Adrenal gland (tissue), 9 donors: ENCODE measurements at regions not wholly inside any gene's neighbourhood (a gene's known extent, or its start where the extent isn't known, plus 50 kb on each side); places are given as distances from the start of the nearest gene placed in this dataset.

Source experiments
- DNase-seq, 7 donors: peaks; one replicate each; pipeline ENCODE4 v3.0.0-alpha.2; 2019 to 2020
- H3K27ac ChIP-seq, 5 donors: fragments of 200-600 bp; sonication (generic) in 4 of 5; 1 replicate in 3 of 5; 2 replicates in 2 of 5; pipeline versions ENCODE4 v1.5.1 to v1.8.0; 2016 to 2020; ENCODE audit warnings: mild to moderate bottlenecking in 1 of 5
- H3K27me3 ChIP-seq: fragments of 200-600 bp; 2 replicates; pipeline ENCODE4 v1.8.0; 2021
- H3K36me3 ChIP-seq, 2 donors: fragments of 200-600 bp; replicated peaks in 1 of 2; 1 replicate in 1 of 2; 2 replicates in 1 of 2; pipeline versions ENCODE4 v1.5.1 to v1.8.0; 2018 to 2022
- H3K4me1 ChIP-seq, 2 donors: fragments of 200-600 bp; replicated peaks in 1 of 2; 1 replicate in 1 of 2; 2 replicates in 1 of 2; pipeline versions ENCODE4 v1.5.1 to v1.8.0; 2018 to 2021
- H3K4me3 ChIP-seq, 4 donors: fragments of 200-600 bp; sonication (generic) in 3 of 4; one replicate each; pipeline ENCODE4 v1.5.1; 2016 to 2018
- H3K9me3 ChIP-seq, 3 donors: fragments of 200-600 bp; sonication (generic) in 1 of 3; replicated peaks in 1 of 3; 1 replicate in 2 of 3; 2 replicates in 1 of 3; pipeline versions ENCODE4 v1.5.1 to v1.8.0; 2016 to 2021
- CTCF ChIP-seq, 6 experiments: fragments of 450-650 bp in 4 of 6; fragments of 200-600 bp in 2 of 6; sonication (generic) in 1 of 6; IDR thresholded peaks; 1 replicate in 5 of 6; 2 replicates in 1 of 6; pipeline versions ENCODE4 v1.5.1 to v1.8.0; 2016 to 2021; ENCODE audit warnings: antibody characterized with exemption in 6 of 6, mild to moderate bottlenecking in 2 of 6, moderate library complexity in 1 of 6
- POLR2A ChIP-seq, 2 donors: fragments of 450-650 bp; IDR thresholded peaks; one replicate each; pipeline ENCODE4 v1.6.1; 2017; ENCODE audit warnings: antibody characterized with exemption in 2 of 2, mild to moderate bottlenecking in 2 of 2, moderate library complexity in 1 of 2
- WGBS, 4 donors: extraction: QIAGEN DNeasy Blood & Tissue Kit in 2 of 4; methylation state at CpG; one replicate each; pipeline versions ENCODE4 v1.1.5 to v1.1.7; 2013 to 2017; 5-methylcytosine and 5-hydroxymethylcytosine counted together
- intact Hi-C, 2 donors: fragments of 100-400 bp; cut with DNase I; formaldehyde crosslinking; loops; one replicate each; pipeline versions ENCODE4 v1.14.1 to v1.15.0; 2022 to 2023
- donor health status: healthy with polysubstance abuse.
- donor health status: Bipolar disorder and iron deficiency.
- donor health status: DM: yes; HTN: yes; CAD: no.
- donor health status: DM: no; HTN: no; CAD: no.
- donor health status: DM: no; HTN: no; CAD: no.

DNA sequence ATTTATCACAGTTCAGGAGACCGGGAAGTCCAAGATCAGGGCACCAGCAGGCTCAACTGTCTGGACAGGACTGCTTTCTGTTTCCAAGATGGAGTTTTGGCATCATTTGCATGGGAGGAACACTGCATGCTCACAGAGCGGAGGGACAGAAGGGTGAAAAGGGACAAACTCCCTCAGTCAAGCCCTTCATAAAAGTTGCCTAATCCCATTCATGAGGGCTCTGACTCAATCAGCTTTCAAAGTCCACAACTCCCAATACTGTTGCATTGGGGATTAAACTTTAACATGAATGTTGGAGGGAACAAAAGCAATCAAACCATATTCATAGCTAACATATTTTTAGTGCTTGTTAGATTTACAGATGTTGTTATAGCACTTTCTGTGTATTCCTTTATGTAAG is 158.9 kb upstream of the MAD2L1 start:
- intact Hi-C loops, result no loop called here
- Histone ChIP-seq H3K4me3 (no peak overlapping the region), H3K27ac (no peak overlapping the region), H3K9me3 (no peaks in the 10 kb centered on the region), H3K4me1 (no peaks in the 10 kb centered on the region), H3K36me3 (no peaks in the 10 kb centered on the region), H3K27me3 (no peaks in the 10 kb centered on the region)
- TF ChIP-seq CTCF (IDR thresholded peaks at IDR 0.05) (no peak), POLR2A (IDR thresholded peaks at IDR 0.05) (no peak)
- WGBS, 4 donors, result 90 to 96% (median 92%) methylated on average over 2 of the region's 2 CpGs
- DNase-seq, result no peak

DNA sequence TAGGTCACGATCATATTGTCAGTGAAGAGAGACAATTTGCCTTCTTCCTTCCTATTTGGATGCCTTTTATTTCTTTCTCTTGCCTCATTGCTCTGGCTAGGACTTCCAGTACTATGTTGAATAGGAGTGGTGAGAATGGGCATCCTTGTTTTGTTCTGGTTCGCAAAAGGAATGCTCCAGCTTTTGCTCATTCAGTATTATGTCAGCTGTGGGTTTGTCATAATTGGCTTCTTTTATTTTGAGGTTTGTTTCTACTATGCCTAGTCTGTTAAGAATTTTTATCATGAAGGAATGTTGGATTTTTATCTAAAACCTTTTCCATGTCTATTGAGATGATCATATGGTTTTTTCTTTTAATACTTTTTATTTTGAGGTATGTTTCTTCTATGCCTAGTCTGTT is 152.3 kb upstream of the MAD2L1 start:
- Histone ChIP-seq H3K4me3 (no peak overlapping the region), H3K4me1 (no peaks in the 10 kb centered on the region), H3K27ac (no peak overlapping the region), H3K36me3 (no peaks in the 10 kb centered on the region), H3K9me3 (no peaks in the 10 kb centered on the region), H3K27me3 (no peaks in the 10 kb centered on the region)
- intact Hi-C loops, result no loop called here
- WGBS, 4 donors, result 47 to 89% (median 80%) methylated on average over 2 of the region's 2 CpGs
- no peak for DNase-seq
- TF ChIP-seq POLR2A (IDR thresholded peaks at IDR 0.05) (no peak), CTCF (IDR thresholded peaks at IDR 0.05) (no peak)

DNA sequence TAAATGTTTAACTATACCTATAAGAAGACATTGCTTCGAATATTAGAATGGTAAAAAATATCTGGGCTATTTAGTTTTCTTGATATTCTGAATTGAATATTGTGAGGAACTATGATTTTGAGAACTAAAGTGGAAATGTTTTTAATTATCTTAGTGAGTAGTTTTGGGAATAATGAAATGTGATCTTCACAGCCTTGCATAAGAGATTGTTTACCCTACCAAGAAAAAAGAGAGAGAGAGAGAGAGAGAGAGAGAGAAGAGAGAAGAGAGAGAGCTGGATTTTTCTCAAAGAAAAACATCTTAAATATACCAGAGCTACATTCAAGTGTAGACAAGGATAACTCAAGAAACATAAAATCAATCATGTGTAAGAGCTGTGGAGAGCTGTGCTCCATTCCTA is 148.7 kb upstream of the MAD2L1 start:
- H3K27ac ChIP-seq, result no peak overlapping the region
- TF ChIP-seq CTCF (IDR thresholded peaks at IDR 0.05) (no peak), POLR2A (IDR thresholded peaks at IDR 0.05) (no peak)
- H3K9me3 ChIP-seq, result no peaks in the 10 kb centered on the region
- no peak overlapping the region for H3K4me3 ChIP-seq
- H3K27me3 ChIP-seq, result no peaks in the 10 kb centered on the region
- H3K4me1 ChIP-seq, result no peaks in the 10 kb centered on the region
- no peaks in the 10 kb centered on the region for H3K36me3 ChIP-seq
- intact Hi-C loops, result no loop called here
- no peak for DNase-seq
- 79 to 87% (median 81%) methylated on average over 1 of the region's 1 CpG for WGBS, 4 donors

DNA sequence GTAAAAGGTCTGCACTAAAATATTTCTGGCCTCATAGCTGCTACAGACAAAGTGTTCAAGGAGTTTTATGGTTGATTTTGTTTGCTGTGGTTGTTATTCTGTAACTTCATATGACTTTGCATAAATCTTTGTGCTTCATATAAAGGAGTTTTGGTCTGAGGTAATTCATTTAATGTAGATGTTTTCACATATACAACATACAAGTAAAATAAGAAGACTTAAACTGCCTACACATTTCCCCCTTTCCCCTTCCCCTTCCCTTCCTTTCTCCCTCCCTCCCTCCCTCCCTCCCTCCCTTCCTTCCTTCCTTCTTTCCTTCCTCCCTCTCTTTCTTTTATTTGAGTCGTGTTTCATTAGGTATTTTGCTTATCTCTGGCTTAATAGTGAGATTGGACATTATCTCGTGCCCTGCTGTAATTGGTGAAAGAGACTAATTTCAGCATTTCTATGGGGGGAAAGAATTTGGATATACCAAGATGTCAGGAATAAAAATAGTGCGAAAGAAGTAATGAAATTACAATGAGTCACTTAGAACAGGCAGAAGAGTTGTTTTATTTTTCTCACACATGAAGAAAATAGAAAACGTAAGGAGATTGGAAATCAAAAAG is 144.9 kb upstream of the MAD2L1 start:
- WGBS, 4 donors, result 66 to 73% (median 71%) methylated on average over 4 of the region's 4 CpGs
- no peak overlapping the region for H3K4me3 ChIP-seq
- no peak for TF ChIP-seq CTCF (IDR thresholded peaks at IDR 0.05)
- TF ChIP-seq POLR2A (IDR thresholded peaks at IDR 0.05), result no peak
- no peak overlapping the region for H3K27ac ChIP-seq
- no peaks in the 10 kb centered on the region for H3K27me3 ChIP-seq
- H3K9me3 ChIP-seq, result no peaks in the 10 kb centered on the region
- H3K36me3 ChIP-seq, result no peaks in the 10 kb centered on the region
- intact Hi-C loops, result no loop called here
- H3K4me1 ChIP-seq, result no peaks in the 10 kb centered on the region
- DNase-seq, result no peak
